HepG2 (cell line): ENCODE measurements at regions not wholly inside any gene's neighbourhood (a gene's known extent, or its start where the extent isn't known, plus 50 kb on each side); places are given as distances from the start of the nearest gene placed in this dataset.

Experiments used
- ATAC-seq: fragments of 200-7000 bp; cut with Tn5 transposase; 3 replicates; pipeline ENCODE4 v1.9.1; 2020; ENCODE audit warnings: mild to moderate bottlenecking, moderate library complexity
- BruUV-seq: library from RNA; stranded (reverse); fragments of 400-500 nt; replicated peaks from 2 replicates; lab custom pipeline; 2021; lab: Mats Ljungman, UMichigan
- CTCF ChIA-PET: fragments of 300-600 bp; formaldehyde crosslinking; extraction: SDS; loops from one replicate; lab custom pipeline; 2021; ENCODE audit warnings: low total read pairs, inconsistent platforms, low intra/inter-chr PET ratio; lab: Yijun Ruan, JAX
- POLR2A ChIA-PET: fragments of 350-600 bp; sonication (Branson Sonifier 250); formaldehyde crosslinking; loops from one replicate; lab custom pipeline; 2020; ENCODE audit warnings: antibody characterized with exemption, inconsistent platforms; lab: Yijun Ruan, JAX
- DNase-seq: peaks from one replicate; pipeline ENCODE4 v3.0.0-alpha.2; 2015; ENCODE audit warnings: low spot score
- FAIRE-seq: peaks from 3 replicates; lab custom pipeline; 2011; peaks lifted over from hg19 to GRCh38; lab: Jason Lieb, UNC
- H2AFZ ChIP-seq: one replicate; pipeline ENCODE4 v1.6.1; 2011; ENCODE audit warnings: low read length, inconsistent platforms
- H3K27ac ChIP-seq: fragments of 300-600 bp; 3 replicates; pipeline ENCODE4 v1.8.0; 2011; ENCODE audit warnings: mixed run types, mild to moderate bottlenecking, mixed read lengths, low read length, inconsistent platforms; ENCODE audit not compliant: insufficient read depth; ENCODE audit errors: extremely low read length
- H3K27me3 ChIP-seq, 2 experiments: fragments of 200-600 bp in 1 of 2; 2 replicates in 1 of 2; 3 replicates in 1 of 2; pipeline versions ENCODE4 v1.6.0 to v1.8.0; 2011; ENCODE audit warnings: low read length in 2 of 2, mild to moderate bottlenecking in 2 of 2, moderate library complexity in 2 of 2, inconsistent platforms in 1 of 2; ENCODE audit not compliant: insufficient read depth in 2 of 2, control insufficient read depth in 1 of 2
- H3K36me3 ChIP-seq, 2 experiments: fragments of 200-600 bp in 1 of 2; replicated peaks in 1 of 2; 2 replicates in 1 of 2; 3 replicates in 1 of 2; pipeline versions ENCODE4 v1.5.1 to v1.8.0; 2011; ENCODE audit warnings: low read length in 2 of 2, inconsistent platforms in 1 of 2; ENCODE audit not compliant: insufficient read depth in 2 of 2, control insufficient read depth in 1 of 2
- H3K4me1 ChIP-seq: 2 replicates; pipeline ENCODE4 v1.5.1; 2012; ENCODE audit warnings: low read length, inconsistent platforms; ENCODE audit not compliant: insufficient read depth
- H3K4me2 ChIP-seq: 2 replicates; pipeline ENCODE4 v1.6.0; 2011; ENCODE audit warnings: low read depth, low read length, inconsistent platforms
- H3K4me3 ChIP-seq, 3 experiments: fragments of 200-600 bp in 1 of 3; sonication (generic), shearing (Covaris generic) in 1 of 3; replicated peaks in 1 of 3; 2 replicates each; pipeline ENCODE4 v1.5.1; 2011 to 2016; ENCODE audit warnings: low read length in 3 of 3, inconsistent platforms in 2 of 3, low read depth in 2 of 3, mild to moderate bottlenecking in 2 of 3, control low read depth in 1 of 3, mixed read lengths in 1 of 3; ENCODE audit not compliant: insufficient read depth in 1 of 3
- H3K79me2 ChIP-seq: one replicate; pipeline ENCODE4 v1.6.1; 2011; ENCODE audit warnings: low read length, inconsistent platforms; ENCODE audit not compliant: insufficient read depth
- H3K9ac ChIP-seq: 2 replicates; pipeline ENCODE4 v1.6.0; 2011; ENCODE audit warnings: mild to moderate bottlenecking, low read depth, low read length, inconsistent platforms; ENCODE audit not compliant: insufficient read depth
- H3K9me3 ChIP-seq: 2 replicates; pipeline ENCODE4 v1.5.1; 2012; ENCODE audit warnings: mild to moderate bottlenecking, low read length
- H4K20me1 ChIP-seq: 2 replicates; pipeline ENCODE4 v1.6.0; 2011; ENCODE audit warnings: inconsistent platforms, mild to moderate bottlenecking, low read length, moderate library complexity; ENCODE audit not compliant: insufficient read depth
- ATAD3A ChIP-seq: sonication (generic); formaldehyde crosslinking; IDR thresholded peaks from 2 replicates; pipeline ENCODE4 v1.4.0; 2020; ENCODE audit warnings: missing genetic modification reagents
- CBX2 ChIP-seq, 2 experiments: fragments of 200-600 bp in 1 of 2; sonication (generic); formaldehyde crosslinking in 1 of 2; IDR thresholded peaks; 2 replicates each; pipeline versions ENCODE4 v1.7.0 to v1.8.1; 2018 to 2022; ENCODE audit warnings: low read depth in 2 of 2, low read length in 1 of 2, mild to moderate bottlenecking in 1 of 2, missing genetic modification reagents in 1 of 2
- CENPX ChIP-seq: sonication (generic); formaldehyde crosslinking; IDR thresholded peaks from 2 replicates; pipeline ENCODE4 v1.9.0; 2021; ENCODE audit warnings: mild to moderate bottlenecking, missing genetic modification reagents, moderate library complexity
- FOXK1 ChIP-seq: sonication (generic); formaldehyde crosslinking; IDR thresholded peaks from 2 replicates; pipeline ENCODE4 v1.4.0; 2020; ENCODE audit warnings: low read depth, missing genetic modification reagents, borderline replicate concordance
- HIVEP1 ChIP-seq: sonication (generic); formaldehyde crosslinking; IDR thresholded peaks from 2 replicates; pipeline ENCODE4 v1.4.0; 2020; ENCODE audit warnings: mild to moderate bottlenecking, missing genetic modification reagents
- LBX2 ChIP-seq: sonication (generic); formaldehyde crosslinking; IDR thresholded peaks from 2 replicates; pipeline ENCODE4 v1.5.0; 2020; ENCODE audit warnings: missing genetic modification reagents, mild to moderate bottlenecking, borderline replicate concordance
- MATR3 ChIP-seq: sonication (generic); formaldehyde crosslinking; IDR thresholded peaks from 2 replicates; pipeline ENCODE4 v1.4.0; 2020; ENCODE audit warnings: missing genetic modification reagents
- MEF2D ChIP-seq: sonication (generic); formaldehyde crosslinking; IDR thresholded peaks from 2 replicates; pipeline ENCODE4 v1.5.1; 2020; ENCODE audit warnings: mild to moderate bottlenecking, missing genetic modification reagents
- MTF1 ChIP-seq: sonication (generic); formaldehyde crosslinking; IDR thresholded peaks from 2 replicates; pipeline ENCODE4 v1.5.0; 2020; ENCODE audit warnings: missing genetic modification reagents
- PHF5A ChIP-seq: IDR thresholded peaks from one replicate; pipeline ENCODE4 v1.6.1; 2018; ENCODE audit warnings: low read depth, missing genetic modification reagents; ENCODE audit not compliant: unreplicated experiment
- RORA ChIP-seq: sonication (generic); formaldehyde crosslinking; IDR thresholded peaks from 2 replicates; pipeline ENCODE4 v1.5.0; 2020; ENCODE audit warnings: mild to moderate bottlenecking, missing genetic modification reagents, moderate library complexity
- SNAPC5 ChIP-seq: sonication (generic); formaldehyde crosslinking; IDR thresholded peaks from 2 replicates; pipeline ENCODE4 v1.8.1; 2023; ENCODE audit warnings: mild to moderate bottlenecking, missing genetic modification reagents, borderline replicate concordance
- ZBTB7A ChIP-seq: sonication (generic); formaldehyde crosslinking; IDR thresholded peaks from 2 replicates; pipeline ENCODE4 v1.8.0; 2022; ENCODE audit warnings: mild to moderate bottlenecking, missing genetic modification reagents
- ZNF235 ChIP-seq: sonication (generic); formaldehyde crosslinking; IDR thresholded peaks from 2 replicates; pipeline ENCODE4 v1.8.1; 2023; ENCODE audit warnings: mild to moderate bottlenecking, missing genetic modification reagents, borderline replicate concordance
- ZNF329 ChIP-seq: sonication (generic); formaldehyde crosslinking; IDR thresholded peaks from 2 replicates; pipeline ENCODE4 v1.9.0; 2021; ENCODE audit warnings: low read depth, mild to moderate bottlenecking, missing genetic modification reagents
- ZNF451 ChIP-seq: sonication (generic); formaldehyde crosslinking; IDR thresholded peaks from 2 replicates; pipeline ENCODE4 v1.5.0; 2020; ENCODE audit warnings: mild to moderate bottlenecking, missing genetic modification reagents
- ZNF569 ChIP-seq: sonication (generic); formaldehyde crosslinking; IDR thresholded peaks from 2 replicates; pipeline ENCODE4 v1.5.0; 2020; ENCODE audit warnings: mild to moderate bottlenecking, missing genetic modification reagents, moderate library complexity, borderline replicate concordance
- WGBS: methylation state at CpG from one replicate; pipeline ENCODE4 v1.1.6; 2017; ENCODE audit warnings: low lambda C conversion rate; 5-methylcytosine and 5-hydroxymethylcytosine counted together
- in situ Hi-C: cut with HindIII; loops from 2 replicates; pipeline ENCODE4 v1.10.0; 2017; ENCODE audit warnings: low pct_unique_long_range_greater_than_20kb; ENCODE audit not compliant: extremely low pct_ligation_motif_present
- intact Hi-C: fragments of 100-400 bp; cut with micrococcal nuclease; formaldehyde crosslinking; loops from one replicate; pipeline ENCODE4 v1.10.0; 2022; ENCODE audit not compliant: unreplicated experiment
- TF ChIP-seq, protein P1 (sequence below): sonication (generic); formaldehyde crosslinking; conservative IDR thresholded peaks from 2 replicates; pipeline ENCODE4 v1.4.0; 2020; ENCODE audit warnings: missing genetic modification reagents
- TF ChIP-seq, protein P2 (sequence below): sonication (generic); formaldehyde crosslinking; IDR thresholded peaks from 2 replicates; pipeline ENCODE4 v1.8.0; 2022; ENCODE audit warnings: missing genetic modification reagents, mild to moderate bottlenecking, moderate library complexity, borderline replicate concordance
- TF ChIP-seq, protein P3 (sequence below): sonication (generic); formaldehyde crosslinking; IDR thresholded peaks from 2 replicates; pipeline ENCODE4 v1.8.0; 2022; ENCODE audit warnings: missing genetic modification reagents, mild to moderate bottlenecking, inconsistent platforms, borderline replicate concordance

- no peak for DNase-seq
- Histone ChIP-seq H3K27me3 (no peaks in the 10 kb centered on the region), H4K20me1 (no peaks in the 10 kb centered on the region), H2AFZ (no peak overlapping the region), H3K4me2 (no peak overlapping the region), H3K4me1 (no peaks in the 10 kb centered on the region), H3K9me3 (no peaks in the 10 kb centered on the region), H3K27ac (no peak overlapping the region), H3K36me3 (no peaks in the 10 kb centered on the region), H3K9ac (no peak overlapping the region), H3K4me3 (no peak overlapping the region), H3K79me2 (no peaks in the 10 kb centered on the region)
- intact Hi-C loops (no loop called here), in situ Hi-C loops (no loop called here)
- ChIA-PET CTCF (no interaction called here), POLR2A (no interaction called here)
- WGBS, result 21% methylated on average over 2 of the region's 2 CpGs
- FAIRE-seq, result no peak
- ATAC-seq, result no peak
- TF ChIP-seq, protein P1, sequence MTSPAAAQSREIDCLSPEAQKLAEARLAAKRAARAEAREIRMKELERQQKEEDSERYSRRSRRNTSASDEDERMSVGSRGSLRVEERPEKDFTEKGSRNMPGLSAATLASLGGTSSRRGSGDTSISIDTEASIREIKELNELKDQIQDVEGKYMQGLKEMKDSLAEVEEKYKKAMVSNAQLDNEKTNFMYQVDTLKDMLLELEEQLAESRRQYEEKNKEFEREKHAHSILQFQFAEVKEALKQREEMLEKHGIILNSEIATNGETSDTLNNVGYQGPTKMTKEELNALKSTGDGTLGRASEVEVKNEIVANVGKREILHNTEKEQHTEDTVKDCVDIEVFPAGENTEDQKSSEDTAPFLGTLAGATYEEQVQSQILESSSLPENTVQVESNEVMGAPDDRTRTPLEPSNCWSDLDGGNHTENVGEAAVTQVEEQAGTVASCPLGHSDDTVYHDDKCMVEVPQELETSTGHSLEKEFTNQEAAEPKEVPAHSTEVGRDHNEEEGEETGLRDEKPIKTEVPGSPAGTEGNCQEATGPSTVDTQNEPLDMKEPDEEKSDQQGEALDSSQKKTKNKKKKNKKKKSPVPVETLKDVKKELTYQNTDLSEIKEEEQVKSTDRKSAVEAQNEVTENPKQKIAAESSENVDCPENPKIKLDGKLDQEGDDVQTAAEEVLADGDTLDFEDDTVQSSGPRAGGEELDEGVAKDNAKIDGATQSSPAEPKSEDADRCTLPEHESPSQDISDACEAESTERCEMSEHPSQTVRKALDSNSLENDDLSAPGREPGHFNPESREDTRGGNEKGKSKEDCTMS, result no peak
- TF ChIP-seq LBX2 (CRISPR knock-in tag) (no peak), RORA (CRISPR knock-in tag) (no peak), ZBTB7A (CRISPR knock-in tag) (no peak), ZNF329 (CRISPR knock-in tag) (no peak), FOXK1 (no peak), ZNF569 (no peak), MEF2D (no peak), CENPX (no peak), SNAPC5 (CRISPR knock-in tag) (no peak), ZNF235 (no peak), CBX2 (IDR thresholded peaks at IDR 0.05; ENCODE audit: low read depth, low read length) (no peak), CBX2 (CRISPR knock-in tag; IDR thresholded peaks at IDR 0.05; ENCODE audit: low read depth) (no peak), HIVEP1 (no peak), MTF1 (CRISPR knock-in tag) (no peak), MATR3 (CRISPR knock-in tag) (no peak), ZNF451 (CRISPR knock-in tag) (no peak), ATAD3A (CRISPR knock-in tag) (no peak), PHF5A (no peak)
- TF ChIP-seq, protein P2, sequence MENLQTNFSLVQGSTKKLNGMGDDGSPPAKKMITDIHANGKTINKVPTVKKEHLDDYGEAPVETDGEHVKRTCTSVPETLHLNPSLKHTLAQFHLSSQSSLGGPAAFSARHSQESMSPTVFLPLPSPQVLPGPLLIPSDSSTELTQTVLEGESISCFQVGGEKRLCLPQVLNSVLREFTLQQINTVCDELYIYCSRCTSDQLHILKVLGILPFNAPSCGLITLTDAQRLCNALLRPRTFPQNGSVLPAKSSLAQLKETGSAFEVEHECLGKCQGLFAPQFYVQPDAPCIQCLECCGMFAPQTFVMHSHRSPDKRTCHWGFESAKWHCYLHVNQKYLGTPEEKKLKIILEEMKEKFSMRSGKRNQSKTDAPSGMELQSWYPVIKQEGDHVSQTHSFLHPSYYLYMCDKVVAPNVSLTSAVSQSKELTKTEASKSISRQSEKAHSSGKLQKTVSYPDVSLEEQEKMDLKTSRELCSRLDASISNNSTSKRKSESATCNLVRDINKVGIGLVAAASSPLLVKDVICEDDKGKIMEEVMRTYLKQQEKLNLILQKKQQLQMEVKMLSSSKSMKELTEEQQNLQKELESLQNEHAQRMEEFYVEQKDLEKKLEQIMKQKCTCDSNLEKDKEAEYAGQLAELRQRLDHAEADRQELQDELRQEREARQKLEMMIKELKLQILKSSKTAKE (CRISPR knock-in tag), result no peak
- TF ChIP-seq, protein P3, sequence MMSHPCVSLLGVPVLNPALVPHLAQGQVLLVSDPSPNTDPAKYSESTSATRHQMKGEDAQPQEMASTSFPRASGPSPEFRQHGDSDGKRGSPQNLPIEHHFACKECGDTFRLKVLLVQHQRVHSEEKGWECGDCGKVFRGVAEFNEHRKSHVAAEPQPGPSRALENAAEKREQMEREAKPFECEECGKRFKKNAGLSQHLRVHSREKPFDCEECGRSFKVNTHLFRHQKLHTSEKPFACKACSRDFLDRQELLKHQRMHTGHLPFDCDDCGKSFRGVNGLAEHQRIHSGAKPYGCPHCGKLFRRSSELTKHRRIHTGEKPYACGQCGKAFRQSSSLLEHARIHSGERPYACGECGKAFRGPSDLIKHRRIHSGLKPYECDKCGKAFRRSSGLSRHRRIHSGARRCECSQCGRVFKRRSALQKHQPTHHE (CRISPR knock-in tag), result no peak
- BruUV-seq, result no TSS peak
These were observed 352.9 kb downstream of the CYRIA start for GRCh38 chr2:16312771-16313170.
